GM12878 (cell line): ENCODE measurements at regions not wholly inside any gene's neighbourhood (a gene's known extent, or its start where the extent isn't known, plus 50 kb on each side); places are given as distances from the start of the nearest gene placed in this dataset.
"Not testable (repeated sequence)": the region's sequence is repeated elsewhere in the genome, so short reads cannot be mapped to it uniquely, and the experiment has no call there.

Experiments used
- ATAC-seq: fragments of 200-7000 bp; cut with Tn5 transposase; 3 replicates; pipeline ENCODE4 v1.9.1; 2020; ENCODE audit warnings: mild to moderate bottlenecking, moderate library complexity
- BruUV-seq: library from RNA; stranded (reverse); fragments of 400-500 nt; replicated peaks from 2 replicates; lab custom pipeline; 2021; lab: Mats Ljungman, UMichigan
- CTCF ChIA-PET: fragments of 300-600 bp; sonication (Branson Sonifier 250); formaldehyde crosslinking; extraction: SDS; loops from one replicate; lab custom pipeline; 2021; ENCODE audit warnings: inconsistent platforms; lab: Yijun Ruan, JAX
- POLR2A ChIA-PET: fragments of 350-600 bp; formaldehyde crosslinking; extraction: SDS; loops from one replicate; lab custom pipeline; 2021; ENCODE audit warnings: inconsistent platforms; lab: Charles Lee
- RAD21 ChIA-PET: fragments of 300-600 bp; sonication (Branson Sonifier 250); formaldehyde crosslinking; loops from one replicate; lab custom pipeline; 2023; ENCODE audit warnings: antibody characterized with exemption; ENCODE audit not compliant: unreplicated experiment; lab: Charles Lee
- SMC1A ChIA-PET: fragments of 300-600 bp; sonication (Branson Sonifier 250); formaldehyde crosslinking; loops from one replicate; lab custom pipeline; 2023; ENCODE audit not compliant: unreplicated experiment, uncharacterized antibody; lab: Charles Lee
- DNase-seq: peaks from one replicate; pipeline ENCODE4 v3.0.0-alpha.2; 2011; ENCODE audit warnings: low read depth, low spot score
- FAIRE-seq: peaks from 3 replicates; lab custom pipeline; 2011; peaks lifted over from hg19 to GRCh38; lab: Jason Lieb, UNC
- H2AFZ ChIP-seq: 2 replicates; pipeline ENCODE4 v1.6.0; 2011; ENCODE audit warnings: low read depth, low read length, control low read depth; ENCODE audit not compliant: control insufficient read depth
- H3K27ac ChIP-seq: 2 replicates; pipeline ENCODE4 v1.5.1; 2011; ENCODE audit warnings: control low read depth; ENCODE audit not compliant: control insufficient read depth, insufficient read depth
- H3K27me3 ChIP-seq, 2 experiments: replicated peaks in 1 of 2; 2 replicates each; pipeline versions ENCODE4 v1.6.0 to v1.6.1; 2011; ENCODE audit warnings: low read length in 1 of 2; ENCODE audit not compliant: control insufficient read depth in 2 of 2, insufficient read depth in 2 of 2
- H3K36me3 ChIP-seq, 2 experiments: 2 replicates each; pipeline ENCODE4 v1.5.1; 2011; ENCODE audit warnings: low read length in 1 of 2; ENCODE audit not compliant: control insufficient read depth in 2 of 2, insufficient read depth in 2 of 2
- H3K4me1 ChIP-seq: 2 replicates; pipeline ENCODE4 v1.6.1; 2011; ENCODE audit warnings: mild to moderate bottlenecking, low read length, moderate library complexity, mixed read lengths; ENCODE audit not compliant: control insufficient read depth, insufficient read depth
- H3K4me2 ChIP-seq: 2 replicates; pipeline ENCODE4 v1.6.0; 2011; ENCODE audit warnings: control low read depth; ENCODE audit not compliant: control insufficient read depth, insufficient read depth
- H3K4me3 ChIP-seq: fragments of 200-600 bp; sonication (generic); 2 replicates; pipeline ENCODE4 v1.5.1; 2016
- H3K79me2 ChIP-seq: 2 replicates; pipeline ENCODE4 v1.6.0; 2011; ENCODE audit warnings: low read length; ENCODE audit not compliant: control insufficient read depth, insufficient read depth
- H3K9ac ChIP-seq: 2 replicates; pipeline ENCODE4 v1.8.0; 2011; ENCODE audit warnings: low read length, control low read depth, mixed read lengths; ENCODE audit not compliant: control insufficient read depth, insufficient read depth
- H3K9me3 ChIP-seq: replicated peaks from 3 replicates; pipeline ENCODE4 v1.5.1; 2011; ENCODE audit warnings: mild to moderate bottlenecking, low read length; ENCODE audit not compliant: control insufficient read depth, insufficient read depth
- H4K20me1 ChIP-seq: 2 replicates; pipeline ENCODE4 v1.6.0; 2011; ENCODE audit not compliant: control insufficient read depth, insufficient read depth
- BMI1 ChIP-seq: fragments of 450-650 bp; IDR thresholded peaks from 2 replicates; pipeline ENCODE4 v1.6.1; 2016; ENCODE audit warnings: mild to moderate bottlenecking, moderate library complexity, borderline replicate concordance
- CEBPB ChIP-seq, 2 experiments: fragments of 150-350 bp in 1 of 2; IDR thresholded peaks; 2 replicates each; pipeline ENCODE4 v1.6.1; 2012 to 2014; ENCODE audit warnings: low read depth in 2 of 2, low read length in 2 of 2, borderline replicate concordance in 1 of 2, inconsistent platforms in 1 of 2
- CHD4 ChIP-seq: fragments of 200-600 bp; sonication (generic); IDR thresholded peaks from 2 replicates; pipeline ENCODE4 v1.6.1; 2016; ENCODE audit warnings: mild to moderate bottlenecking
- FOXM1 ChIP-seq: IDR thresholded peaks from 2 replicates; pipeline ENCODE4 v1.6.1; 2012; ENCODE audit warnings: low read depth, mild to moderate bottlenecking, inconsistent platforms, low read length, moderate library complexity
- MYC ChIP-seq: IDR thresholded peaks from 2 replicates; pipeline ENCODE4 v1.6.1; 2011; ENCODE audit warnings: mild to moderate bottlenecking, low read length, moderate library complexity, inconsistent platforms; ENCODE audit not compliant: insufficient read depth, insufficient replicate concordance, insufficient read length, severe bottlenecking
- PRDM15 ChIP-seq: fragments of 450-650 bp; formaldehyde crosslinking; IDR thresholded peaks from 2 replicates; pipeline ENCODE4 v1.4.0; 2020; ENCODE audit warnings: mild to moderate bottlenecking, moderate library complexity
- SIN3A ChIP-seq: IDR thresholded peaks from 2 replicates; pipeline ENCODE4 v1.6.1; 2012; ENCODE audit warnings: low read depth, low read length, improper control_type of control experiment
- SMARCA5 ChIP-seq: fragments of 450-650 bp; IDR thresholded peaks from 2 replicates; pipeline ENCODE4 v1.6.1; 2017; ENCODE audit warnings: mild to moderate bottlenecking
- ZBTB40 ChIP-seq: fragments of 450-650 bp; IDR thresholded peaks from 2 replicates; pipeline ENCODE4 v1.6.1; 2016; ENCODE audit warnings: mild to moderate bottlenecking, moderate library complexity, borderline replicate concordance
- WGBS: methylation state at CpG from one replicate; pipeline ENCODE4 v1.1.6; 2016; ENCODE audit warnings: low lambda C conversion rate; ENCODE audit not compliant: insufficient replicate concordance, insufficient coverage; ENCODE audit errors: missing lambda C conversion rate; 5-methylcytosine and 5-hydroxymethylcytosine counted together
- in situ Hi-C: fragments of 300-500 bp; cut with MboI; formaldehyde crosslinking; loops from 9 replicates; pipeline ENCODE4 v1.14.3; 2018; ENCODE audit warnings: mixed read lengths
- intact Hi-C: fragments of 100-400 bp; cut with micrococcal nuclease; formaldehyde crosslinking; loops from one replicate; pipeline ENCODE4 v1.14.2; 2022; ENCODE audit not compliant: unreplicated experiment

GRCh38 chr10:42533866-42534265 lies 104.5 kb downstream of the ZNF33B start:
- CTCF ChIA-PET, BruUV-seq, DNase-seq, SMC1A ChIA-PET, POLR2A ChIA-PET, H3K27me3 ChIP-seq, H4K20me1 ChIP-seq, H3K4me3 ChIP-seq, H3K27ac ChIP-seq, H3K9me3 ChIP-seq, RAD21 ChIA-PET, H3K79me2 ChIP-seq, in situ Hi-C loops, ATAC-seq, H3K4me2 ChIP-seq, H3K9ac ChIP-seq, H3K36me3 ChIP-seq, H3K4me1 ChIP-seq, H2AFZ ChIP-seq, FAIRE-seq, intact Hi-C loops: not testable (repeated sequence)

- ChIA-PET POLR2A (no interaction called here), CTCF (no interaction called here), RAD21 (no interaction called here), SMC1A (no interaction called here)
- Histone ChIP-seq H3K4me1 (no peaks in the 10 kb centered on the region), H3K27ac (no peak overlapping the region), H2AFZ (no peak overlapping the region), H3K9ac (no peak overlapping the region), H3K79me2 (no peaks in the 10 kb centered on the region), H4K20me1 (no peaks in the 10 kb centered on the region), H3K27me3 (no peaks in the 10 kb centered on the region), H3K4me2 (no peak overlapping the region), H3K4me3 (no peak overlapping the region), H3K9me3 (no peaks in the 10 kb centered on the region; the same call in 2 of the 3 replicates), H3K36me3 (no peaks in the 10 kb centered on the region)
- FAIRE-seq (no peak), DNase-seq (no peak), ATAC-seq (no peak)
- intact Hi-C loops (no loop called here), in situ Hi-C loops (no loop called here)
- 100% methylated on average over 1 of the region's 1 CpG for WGBS
- no TSS peak for BruUV-seq
- no peak for TF ChIP-seq FOXM1
- no peak for TF ChIP-seq CEBPB (IDR thresholded peaks at IDR 0.05; ENCODE audit: borderline replicate concordance in 1 of 2, low read depth in 2 of 2, low read length in 2 of 2)
- no peak for TF ChIP-seq BMI1
- no peak for TF ChIP-seq PRDM15
- no peak for TF ChIP-seq SIN3A
- TF ChIP-seq MYC, result no peak
- TF ChIP-seq CHD4, result no peak
- no peak for TF ChIP-seq ZBTB40
- TF ChIP-seq SMARCA5, result no peak
These were observed 105.4 kb downstream of the ZNF33B start for GRCh38 chr10:42532996-42533395.
